Fibroblast of lung (primary cell): ENCODE measurements at regions not wholly inside any gene's neighbourhood (a gene's known extent, or its start where the extent isn't known, plus 50 kb on each side); places are given as distances from the start of the nearest gene placed in this dataset.

Source experiments
- DNase-seq, 2 donors: peaks; one replicate each; pipeline versions ENCODE4 v3.0.0 to v3.0.0-alpha.2; 2010; ENCODE audit warnings: low read depth in 2 of 2
- H2AFZ ChIP-seq: 2 replicates; pipeline ENCODE4 v1.5.1; 2012; ENCODE audit warnings: low read length, control low read depth, inconsistent platforms
- H3K27ac ChIP-seq: 2 replicates; pipeline ENCODE4 v1.5.1; 2011; ENCODE audit warnings: low read length, control low read depth; ENCODE audit not compliant: insufficient read depth
- H3K27me3 ChIP-seq: 2 replicates; pipeline ENCODE4 v1.5.1; 2011; ENCODE audit warnings: mild to moderate bottlenecking, low read length; ENCODE audit not compliant: control insufficient read depth, insufficient read depth
- H3K36me3 ChIP-seq: 2 replicates; pipeline ENCODE4 v1.5.1; 2011; ENCODE audit warnings: low read length; ENCODE audit not compliant: control insufficient read depth, insufficient read depth
- H3K4me1 ChIP-seq: 2 replicates; pipeline ENCODE4 v1.5.1; 2011; ENCODE audit warnings: low read length; ENCODE audit not compliant: control insufficient read depth, insufficient read depth; ENCODE audit errors: extremely low read depth
- H3K4me2 ChIP-seq: 2 replicates; pipeline ENCODE4 v1.5.1; 2011; ENCODE audit warnings: low read length, control low read depth; ENCODE audit not compliant: insufficient read depth; ENCODE audit errors: extremely low read depth
- H3K4me3 ChIP-seq, 4 experiments: fragments of 200-600 bp in 1 of 4; sonication (generic) in 1 of 4; replicated peaks in 1 of 4; 2 replicates each; pipeline ENCODE4 v1.5.1; 2011 to 2016; ENCODE audit warnings: low read length in 4 of 4, low read depth in 3 of 4, mild to moderate bottlenecking in 3 of 4, control low read depth in 2 of 4, inconsistent platforms in 1 of 4, mixed read lengths in 1 of 4; ENCODE audit not compliant: insufficient read depth in 1 of 4; ENCODE audit errors: control extremely low read depth in 1 of 4
- H3K79me2 ChIP-seq: 2 replicates; pipeline ENCODE4 v1.5.1; 2012; ENCODE audit warnings: mild to moderate bottlenecking, low read length, inconsistent platforms; ENCODE audit not compliant: control insufficient read depth, insufficient read depth
- H3K9ac ChIP-seq: 2 replicates; pipeline ENCODE4 v1.5.1; 2011; ENCODE audit warnings: mild to moderate bottlenecking, low read length, control low read depth; ENCODE audit not compliant: insufficient read depth
- H3K9me3 ChIP-seq: 2 replicates; pipeline ENCODE4 v1.5.1; 2012; ENCODE audit warnings: low read depth, low read length; ENCODE audit not compliant: control insufficient read depth, insufficient read depth
- H4K20me1 ChIP-seq: 2 replicates; pipeline ENCODE4 v1.5.1; 2011; ENCODE audit warnings: low read length; ENCODE audit not compliant: control insufficient read depth, insufficient read depth; ENCODE audit errors: extremely low read depth
- CTCF ChIP-seq, 2 donors: IDR thresholded peaks in 1 of 2; conservative IDR thresholded peaks in 1 of 2; 1 replicate in 1 of 2; 2 replicates in 1 of 2; pipeline ENCODE4 v1.5.1; 2011 to 2012; ENCODE audit warnings: low read length in 2 of 2, control low read depth in 1 of 2, inconsistent platforms in 1 of 2, low read depth in 1 of 2, mild to moderate bottlenecking in 1 of 2
- EZH2 ChIP-seq: IDR thresholded peaks from 2 replicates; pipeline ENCODE4 v1.5.1; 2012; ENCODE audit warnings: low read length, control low read depth, mild to moderate bottlenecking; ENCODE audit errors: missing control alignments

- H3K36me3 ChIP-seq: no peaks in the 10 kb centered on the region
- no peaks in the 10 kb centered on the region for H4K20me1 ChIP-seq
- no peaks in the 10 kb centered on the region for H3K27me3 ChIP-seq
- H3K9me3 ChIP-seq: no peaks in the 10 kb centered on the region
- H3K9ac ChIP-seq: no peak overlapping the region
- H3K4me1 ChIP-seq: no peaks in the 10 kb centered on the region
- TF ChIP-seq EZH2 (no peak), CTCF (conservative IDR thresholded peaks at IDR 0.05 in 1 of 2, IDR thresholded peaks at IDR 0.05 in 1 of 2; ENCODE audit: low read depth in 1 of 2, low read length in 2 of 2) (no peak)
- no peak overlapping the region for H3K4me3 ChIP-seq
- DNase-seq: peak in 1 of 2 donors; percentile 52
- no peak overlapping the region for H3K4me2 ChIP-seq
- no peaks in the 10 kb centered on the region for H3K79me2 ChIP-seq
- no peak overlapping the region for H3K27ac ChIP-seq
- H2AFZ ChIP-seq: no peak overlapping the region
Measured at GRCh38 chr7:18419456-18419855, 76.1 kb upstream of the HDAC9 start.

GRCh38 chr7:18420108-18420507 is 75.4 kb upstream of the HDAC9 start:
- Histone ChIP-seq H3K36me3 (no peaks in the 10 kb centered on the region), H3K27ac (no peak overlapping the region), H3K4me2 (no peak overlapping the region), H3K4me1 (no peaks in the 10 kb centered on the region), H3K9ac (no peak overlapping the region), H3K4me3 (no peak overlapping the region), H2AFZ (no peak overlapping the region), H4K20me1 (no peaks in the 10 kb centered on the region), H3K27me3 (no peaks in the 10 kb centered on the region), H3K79me2 (no peaks in the 10 kb centered on the region), H3K9me3 (no peaks in the 10 kb centered on the region)
- no peak for TF ChIP-seq EZH2
- no peak for TF ChIP-seq CTCF (conservative IDR thresholded peaks at IDR 0.05 in 1 of 2, IDR thresholded peaks at IDR 0.05 in 1 of 2; ENCODE audit: low read depth in 1 of 2, low read length in 2 of 2)
- no peak for DNase-seq

- Histone ChIP-seq H3K4me3 (no peak overlapping the region), H4K20me1 (no peaks in the 10 kb centered on the region), H2AFZ (peak overlapping the region; percentile 6), H3K27me3 (no peaks in the 10 kb centered on the region), H3K9me3 (no peaks in the 10 kb centered on the region), H3K27ac (no peak overlapping the region), H3K79me2 (no peaks in the 10 kb centered on the region), H3K4me1 (no peaks in the 10 kb centered on the region), H3K9ac (no peak overlapping the region), H3K36me3 (no peaks in the 10 kb centered on the region), H3K4me2 (no peak overlapping the region)
- peak; percentile 24 to 39 for DNase-seq
- TF ChIP-seq CTCF (conservative IDR thresholded peaks at IDR 0.05 in 1 of 2, IDR thresholded peaks at IDR 0.05 in 1 of 2; ENCODE audit: low read depth in 1 of 2, low read length in 2 of 2) (no peak), EZH2 (no peak)
Measured at GRCh38 chr7:18420748-18421147, 74.8 kb upstream of the HDAC9 start.
